ENCODE measurements at regions not wholly inside any gene's neighbourhood (a gene's known extent, or its start where the extent isn't known, plus 50 kb on each side); places are given as distances from the start of the nearest gene placed in this dataset.
"Not testable (repeated sequence)": the region's sequence is repeated elsewhere in the genome, so short reads cannot be mapped to it uniquely, and the experiment has no call there.

DNA sequence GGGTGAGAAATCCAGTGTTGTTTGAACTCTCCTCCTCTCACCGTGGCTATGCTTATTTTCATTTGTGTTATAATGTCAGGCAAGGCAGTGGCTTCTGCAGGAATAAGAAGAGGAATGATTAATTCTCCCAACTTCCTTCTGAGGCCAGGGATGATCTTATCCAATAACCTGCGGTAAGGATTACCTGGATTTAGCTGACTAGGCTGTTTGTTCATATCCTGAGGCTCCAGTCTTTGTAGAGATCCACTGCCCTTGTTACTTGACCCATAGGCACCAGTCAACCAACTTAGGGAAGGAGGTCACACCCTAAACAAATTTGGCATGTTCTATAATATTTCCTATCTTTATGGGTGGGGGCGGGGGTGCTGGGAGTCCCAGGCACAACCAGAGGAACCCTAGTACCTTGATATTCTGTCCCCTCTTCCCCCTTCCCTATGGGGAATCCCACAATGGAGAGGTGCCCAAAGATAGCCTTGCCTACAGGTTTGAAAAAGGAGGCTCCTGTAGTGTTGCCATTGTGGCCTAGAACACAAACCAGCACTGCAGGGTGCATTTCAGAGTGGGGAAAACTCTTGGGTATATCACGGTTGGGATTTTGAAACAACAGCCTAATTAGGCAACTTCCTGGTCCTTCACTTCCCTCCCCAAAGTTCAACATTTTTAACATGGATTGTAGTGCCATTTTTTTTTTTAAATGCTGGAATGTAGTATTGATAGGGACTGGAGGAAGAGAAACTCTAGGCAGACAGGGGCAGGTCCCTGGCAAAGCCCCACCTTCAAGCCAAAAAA lies 977.5 kb upstream of the SPRY2 start:
- DNase-seq: no peak

DNA sequence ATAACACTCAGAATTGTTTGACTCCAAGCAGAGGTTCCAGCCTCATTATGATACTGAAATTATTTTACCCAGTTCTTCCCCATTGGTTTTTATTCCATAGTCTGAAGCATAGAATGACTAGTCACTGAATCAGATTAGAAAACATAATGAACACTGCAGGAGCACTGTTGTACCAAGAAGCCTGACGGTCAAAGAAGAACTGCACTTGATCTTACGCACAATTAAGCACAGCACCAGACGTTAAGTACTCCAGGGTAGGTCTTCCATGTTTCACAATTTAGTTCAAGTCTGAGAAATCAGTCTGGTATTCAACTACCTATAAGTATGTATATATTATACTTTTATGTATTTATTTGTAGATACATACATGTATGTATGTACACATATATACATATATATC lies 973.5 kb upstream of the SPRY2 start:
- no peak for DNase-seq

DNA sequence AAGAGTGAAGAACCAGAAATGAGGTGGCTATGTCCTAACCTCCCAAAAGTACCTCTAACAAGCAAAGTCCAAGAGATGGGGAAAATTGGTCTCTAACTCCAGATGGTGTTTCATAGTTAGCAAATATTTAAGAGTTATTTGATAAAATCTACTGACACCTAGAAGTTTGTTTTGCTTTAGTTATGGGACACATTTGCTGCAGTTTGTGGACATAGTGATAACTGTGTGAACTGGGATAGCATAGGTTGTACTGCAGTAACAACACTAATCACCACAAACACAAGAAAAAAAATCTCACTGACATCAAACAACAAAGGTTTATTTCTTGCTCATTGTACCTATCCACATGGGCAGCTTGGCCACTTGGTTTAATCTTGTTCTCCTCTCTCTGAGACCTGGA lies 965.0 kb upstream of the SPRY2 start:
- no peak for DNase-seq

DNA sequence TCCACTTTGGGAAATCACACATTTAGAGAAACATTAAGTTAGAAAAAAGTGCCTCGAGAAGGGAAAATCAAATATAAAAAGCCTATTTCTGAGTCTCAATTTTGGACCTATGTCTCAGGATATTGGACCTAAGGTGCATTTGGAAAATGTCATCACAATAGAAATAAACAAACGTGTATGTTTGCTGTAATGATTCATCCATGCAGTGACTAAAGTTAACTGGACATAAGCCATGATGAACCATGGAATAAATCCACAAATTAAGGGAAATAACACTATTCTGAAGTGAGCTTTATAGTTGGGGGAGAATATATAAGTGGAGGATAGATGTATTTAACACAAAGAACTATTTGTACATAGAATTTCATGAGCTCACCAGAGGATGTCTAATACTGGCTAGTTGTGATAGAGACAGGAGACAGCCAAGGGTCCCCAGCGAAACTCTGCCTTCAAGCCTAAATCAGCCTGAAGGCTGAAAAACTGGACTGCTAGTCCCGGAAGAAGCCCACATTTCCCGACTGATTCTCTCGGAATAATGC lies 963.3 kb upstream of the SPRY2 start:
- DNase-seq: no peak

DNA sequence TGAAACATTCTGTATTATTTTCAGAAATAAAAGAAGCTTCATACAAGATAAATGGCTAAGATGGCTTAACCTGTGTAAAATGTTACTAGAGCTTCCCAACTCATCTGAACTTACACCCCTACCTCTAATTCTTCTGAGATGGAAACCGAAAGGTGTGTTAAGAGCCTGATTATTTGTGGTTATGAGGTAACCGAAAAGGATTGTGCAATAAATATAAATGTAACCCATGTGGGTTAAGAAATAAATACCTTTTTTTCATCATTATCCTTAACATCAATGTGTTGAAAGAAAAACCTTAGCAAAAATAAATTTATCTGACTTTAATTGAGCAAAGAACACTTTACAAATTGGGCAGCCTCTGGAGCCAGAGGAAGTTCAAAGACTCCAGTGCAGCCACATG lies 961.8 kb upstream of the SPRY2 start:
- DNase-seq: no peak

DNA sequence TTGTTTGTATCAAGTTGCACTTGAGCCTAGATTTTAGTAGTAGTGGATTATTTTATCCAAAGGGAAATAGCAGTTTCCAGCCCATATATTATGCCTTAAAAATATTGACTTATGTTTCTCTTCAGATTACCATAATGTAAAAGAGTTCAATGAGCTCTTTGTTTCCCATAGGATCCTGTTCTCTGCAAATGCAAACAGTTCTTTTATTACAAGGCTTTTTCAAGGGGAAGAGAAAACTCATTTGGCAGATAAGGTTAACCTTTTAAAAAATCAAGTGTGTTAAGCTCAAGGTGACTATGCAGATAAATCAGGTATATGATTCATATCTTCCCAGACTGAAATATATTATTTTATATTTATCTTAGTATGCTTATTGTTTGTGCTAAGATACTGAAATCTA lies 961.2 kb upstream of the SPRY2 start:
- no peak for DNase-seq

DNA sequence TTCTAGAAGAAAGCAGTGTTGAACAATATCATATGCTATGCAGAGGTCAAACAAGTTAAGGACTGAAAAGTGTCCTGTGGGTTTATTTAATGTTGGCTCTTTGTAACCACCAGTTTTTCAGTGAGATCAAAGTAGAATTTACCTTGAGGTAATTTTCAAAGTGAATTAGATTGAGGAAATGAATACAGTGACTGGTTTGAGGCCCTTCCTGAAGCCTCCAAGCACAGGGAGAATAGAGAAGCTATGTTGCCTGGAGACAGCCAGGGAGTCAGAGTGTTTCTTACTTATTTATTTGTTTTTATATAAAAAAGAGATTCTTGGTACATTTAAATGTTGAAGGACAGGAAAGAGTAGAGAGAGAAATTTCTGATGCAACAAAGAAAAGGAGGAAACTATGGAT lies 954.3 kb upstream of the SPRY2 start:
- no peak for DNase-seq

DNA sequence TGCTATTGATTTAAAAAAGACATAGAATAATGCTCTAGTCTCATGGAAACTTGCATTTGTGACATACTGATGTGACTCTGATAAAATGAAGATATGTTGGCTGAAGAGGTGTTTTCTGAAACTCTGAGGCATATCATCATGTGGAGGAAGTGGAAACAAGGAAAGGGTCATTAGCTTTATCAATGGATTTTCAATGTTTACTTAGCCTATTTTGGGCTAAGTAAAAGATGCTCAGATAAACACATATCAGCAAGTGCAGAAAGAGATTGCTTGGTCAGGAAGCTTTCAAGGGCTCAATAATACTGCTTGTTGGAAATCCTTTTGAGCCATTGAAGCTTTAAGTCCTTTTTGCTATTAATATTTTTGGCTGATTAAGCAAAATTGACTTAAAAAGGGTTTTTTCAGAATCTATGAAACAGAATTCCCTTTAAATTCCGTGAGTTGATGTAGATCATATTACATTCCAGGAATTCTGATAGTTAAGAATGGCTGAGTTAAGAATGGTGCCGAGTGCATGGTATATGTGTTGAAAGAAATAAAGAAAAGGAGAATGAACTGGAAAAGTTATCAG lies 952.8 kb upstream of the SPRY2 start:
- DNase-seq: no peak

DNA sequence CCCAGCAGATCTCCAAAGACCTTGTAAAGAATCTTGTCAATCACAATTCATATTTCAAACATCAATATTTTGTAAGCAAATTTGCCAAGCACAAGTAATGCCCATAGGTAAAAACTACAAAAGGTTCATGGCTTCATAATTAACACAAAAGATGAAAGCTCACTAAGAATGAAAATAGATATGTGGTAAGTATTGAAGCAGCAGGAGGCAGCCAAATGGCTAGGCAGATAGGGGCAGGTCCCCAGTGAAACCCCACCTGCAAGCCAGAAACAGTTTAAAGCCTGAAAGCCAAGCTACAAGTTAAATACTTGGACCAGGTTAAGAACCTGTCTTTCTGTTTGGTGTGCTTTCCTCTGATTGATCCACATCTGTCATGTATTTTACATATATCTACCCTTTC lies 942.6 kb upstream of the SPRY2 start:
- DNase-seq: no peak

DNA sequence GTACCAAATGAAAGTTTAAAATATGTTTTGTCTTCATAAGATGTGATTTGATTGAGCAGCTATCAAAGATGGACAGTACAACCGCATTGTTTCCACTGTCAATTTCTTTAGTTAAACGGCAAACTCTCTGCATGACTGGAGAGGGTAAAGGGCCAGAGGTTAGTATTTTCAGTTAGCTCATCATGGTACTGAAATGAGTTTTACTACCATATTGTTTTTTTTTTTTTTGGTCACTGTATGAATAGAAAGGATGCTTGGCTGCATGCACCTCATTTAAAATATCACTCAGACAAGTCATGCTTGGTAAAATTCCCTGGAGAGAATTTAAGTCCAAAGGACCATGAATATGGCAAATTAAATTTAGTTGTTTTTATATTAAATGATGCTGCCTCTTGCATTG lies 942.1 kb upstream of the SPRY2 start:
- no peak for DNase-seq

DNA sequence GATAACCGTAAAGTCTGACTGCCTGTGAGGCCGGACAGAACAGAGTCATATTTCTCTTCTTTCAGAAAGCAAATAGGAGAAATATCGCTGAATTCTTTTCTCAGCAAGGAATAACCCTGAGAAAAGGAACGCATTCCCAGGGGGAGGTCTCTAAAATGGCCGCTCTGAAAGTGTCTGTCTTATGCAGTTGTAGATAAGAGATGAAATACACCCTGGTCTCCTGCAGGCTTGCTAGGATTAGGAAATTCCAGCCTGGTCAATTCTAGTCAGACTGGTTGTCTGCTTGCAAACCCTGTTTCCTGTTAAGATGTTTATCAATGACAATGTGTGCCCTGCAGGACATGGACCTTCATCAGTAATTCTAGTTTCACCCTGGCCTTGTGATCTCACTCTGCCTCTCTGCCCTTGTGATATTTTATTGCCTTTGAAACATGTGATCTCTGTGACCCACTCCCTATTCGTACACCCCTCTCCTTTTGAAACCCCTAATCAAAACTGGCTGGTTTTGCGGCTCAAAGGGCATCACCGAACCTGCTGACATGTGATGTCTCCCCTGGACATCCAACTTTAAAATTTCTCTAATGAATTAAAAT lies 934.8 kb upstream of the SPRY2 start:
- DNase-seq: no peak

DNA sequence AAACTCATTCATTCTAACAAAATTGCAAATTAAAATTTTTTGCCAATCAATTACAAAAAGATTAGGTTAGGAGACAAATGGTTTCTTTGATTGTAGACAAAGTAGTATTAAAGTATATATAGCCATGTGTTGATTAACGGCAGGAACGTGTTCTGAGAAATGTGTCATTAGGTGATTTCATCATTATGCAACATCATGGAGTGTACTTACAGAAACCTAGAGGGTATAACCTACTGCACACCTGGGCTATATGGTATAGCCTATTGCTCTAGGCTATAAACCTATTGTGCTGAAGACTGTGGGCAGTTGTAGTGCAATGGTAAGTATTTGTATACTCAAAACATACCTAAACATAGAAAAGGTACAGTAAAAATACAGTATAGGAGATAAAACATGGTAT lies 906.8 kb upstream of the SPRY2 start:
- no peak for DNase-seq

DNA sequence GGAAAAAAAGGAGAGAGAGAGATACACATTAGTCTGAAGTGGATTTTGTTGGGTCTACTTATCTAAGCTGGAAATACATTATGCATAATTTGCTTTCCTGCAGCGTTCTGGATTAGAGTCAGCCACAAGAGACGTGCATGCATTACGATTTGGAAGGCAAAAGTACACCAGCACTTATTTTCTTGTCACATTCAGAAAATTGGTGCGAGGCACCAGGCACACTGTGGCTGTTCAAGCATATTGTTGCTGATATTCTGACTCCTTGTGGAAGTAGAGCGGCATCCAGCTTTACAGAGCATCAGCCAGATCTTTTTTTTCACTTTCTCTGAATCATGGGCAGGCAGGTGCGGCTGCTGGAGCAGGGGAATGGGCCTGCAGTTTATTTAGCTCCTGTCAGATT lies 905.6 kb upstream of the SPRY2 start:
- DNase-seq: no peak

DNA sequence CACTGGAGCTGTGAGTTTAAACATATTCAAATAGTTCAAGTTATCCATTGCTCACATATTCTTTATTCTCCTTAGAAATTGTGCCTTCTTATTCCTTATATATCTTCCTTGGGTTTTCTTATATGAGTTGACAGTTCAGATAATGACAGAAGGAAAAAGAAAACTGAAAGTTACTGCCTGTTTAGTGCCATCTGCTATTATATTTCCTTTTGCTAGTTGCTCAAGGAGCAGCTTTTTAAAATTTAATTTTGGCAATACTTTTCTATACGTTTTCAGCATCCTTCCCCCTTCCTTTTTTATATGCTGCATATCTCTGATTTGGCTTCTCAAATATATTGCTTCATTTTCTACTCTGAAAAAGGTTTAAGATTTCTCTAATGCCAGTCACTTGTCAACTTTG lies 903.1 kb upstream of the SPRY2 start:
- no peak for DNase-seq

DNA sequence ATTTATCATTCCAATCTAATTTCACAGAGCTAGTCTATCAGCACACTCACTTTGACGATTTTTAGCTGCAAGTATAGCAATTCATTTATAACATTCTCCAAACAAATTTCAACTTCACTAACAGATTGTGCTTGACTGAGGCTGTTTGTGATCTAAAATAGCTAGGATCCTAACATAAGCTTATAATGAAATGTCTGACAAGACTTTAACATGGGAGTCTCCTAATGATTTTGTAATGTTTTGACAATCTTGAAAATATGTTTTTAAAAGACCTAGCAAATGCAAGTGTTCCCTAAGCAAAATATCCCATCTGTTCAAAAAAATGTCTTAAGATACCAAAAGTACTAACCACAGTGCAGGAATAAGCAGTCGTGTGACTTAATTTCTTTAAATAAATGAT lies 889.5 kb upstream of the SPRY2 start:
- DNase-seq: no peak

DNA sequence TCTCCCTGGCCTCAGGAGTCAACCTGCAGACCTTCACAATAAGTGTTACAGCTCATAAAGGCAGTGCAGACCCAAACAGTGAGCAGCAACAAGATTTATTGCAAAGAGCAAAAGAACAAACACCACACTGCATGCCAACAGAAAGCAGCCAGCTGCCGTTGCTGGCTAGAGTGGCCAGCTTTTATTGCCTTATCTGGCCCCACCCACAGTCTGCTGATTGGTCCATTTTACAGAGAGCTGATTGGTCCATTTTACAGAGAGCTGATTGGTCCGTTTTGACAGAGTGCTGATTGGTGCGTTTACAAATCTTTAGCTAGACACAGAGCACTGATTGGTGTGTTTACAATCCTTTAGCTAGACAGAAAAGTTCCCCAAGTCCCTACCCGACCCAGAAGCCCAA lies 885.9 kb upstream of the SPRY2 start:
- DNase-seq: not testable (repeated sequence)

DNA sequence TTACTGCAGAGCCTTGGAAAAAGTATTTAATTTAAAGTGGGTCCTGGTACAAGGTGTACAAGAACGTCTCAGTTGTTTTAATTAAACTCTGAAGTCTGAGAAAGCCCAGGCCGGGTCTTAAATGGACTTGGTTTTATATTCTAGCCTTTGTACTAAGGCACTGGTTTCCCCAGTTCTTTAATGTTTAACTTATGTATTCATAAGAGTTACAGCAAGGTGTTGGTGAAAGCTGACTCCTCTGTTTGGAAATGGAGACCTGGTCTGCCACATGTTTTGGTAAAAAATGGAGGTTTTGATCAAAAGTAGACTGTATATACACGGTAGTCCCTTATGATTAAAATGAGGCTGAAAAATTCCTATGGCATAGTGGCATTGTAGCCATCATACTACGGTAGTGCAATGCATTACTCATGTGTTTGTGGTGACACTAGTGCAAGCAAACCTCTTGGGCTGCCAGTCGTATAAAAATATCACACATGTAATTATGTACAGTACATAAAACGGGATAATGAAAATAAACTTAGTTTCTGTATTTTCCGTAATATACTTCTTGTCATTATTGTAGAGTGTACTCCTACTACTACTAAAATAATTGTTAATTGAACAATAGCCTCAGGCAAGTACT lies 883.4 kb upstream of the SPRY2 start:
- DNase-seq: no peak

DNA sequence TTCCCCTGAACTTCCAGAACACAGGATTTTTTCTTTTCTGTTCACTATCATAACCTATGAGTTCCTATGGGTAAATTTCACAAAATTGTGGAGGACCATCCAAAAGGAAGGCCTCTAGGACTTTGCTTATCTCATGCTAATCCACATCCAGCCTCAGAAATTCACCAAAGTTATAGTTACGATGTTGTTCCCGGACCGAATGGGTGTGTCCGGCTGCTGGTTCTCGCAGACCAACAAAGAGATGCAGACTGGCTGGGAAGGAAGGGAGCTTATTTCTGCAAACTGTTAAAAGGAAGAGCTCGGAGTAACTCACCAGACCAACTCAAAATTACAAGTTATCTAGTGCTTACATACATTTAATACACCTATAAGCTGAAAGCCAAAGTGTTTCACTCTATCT lies 882.9 kb upstream of the SPRY2 start:
- DNase-seq: no peak

DNA sequence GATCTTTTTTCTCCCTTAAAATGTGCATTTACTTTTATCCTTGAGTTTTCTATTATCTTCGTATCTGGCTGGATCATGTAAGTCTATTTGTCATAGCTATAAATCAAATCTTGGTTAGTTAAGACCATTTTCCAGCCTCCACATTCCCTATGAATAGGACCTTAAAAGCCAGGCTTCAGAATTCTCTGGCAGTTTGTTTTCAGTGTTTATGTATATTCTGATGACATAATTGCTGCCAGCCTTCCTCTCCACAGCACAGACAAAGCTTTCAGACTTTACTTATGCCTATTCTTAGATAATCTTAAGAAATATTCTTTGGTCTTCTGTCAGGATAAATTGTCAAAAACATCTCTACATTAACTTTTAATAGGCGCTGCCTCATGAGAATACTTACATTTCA lies 870.8 kb upstream of the SPRY2 start:
- DNase-seq: no peak

DNA sequence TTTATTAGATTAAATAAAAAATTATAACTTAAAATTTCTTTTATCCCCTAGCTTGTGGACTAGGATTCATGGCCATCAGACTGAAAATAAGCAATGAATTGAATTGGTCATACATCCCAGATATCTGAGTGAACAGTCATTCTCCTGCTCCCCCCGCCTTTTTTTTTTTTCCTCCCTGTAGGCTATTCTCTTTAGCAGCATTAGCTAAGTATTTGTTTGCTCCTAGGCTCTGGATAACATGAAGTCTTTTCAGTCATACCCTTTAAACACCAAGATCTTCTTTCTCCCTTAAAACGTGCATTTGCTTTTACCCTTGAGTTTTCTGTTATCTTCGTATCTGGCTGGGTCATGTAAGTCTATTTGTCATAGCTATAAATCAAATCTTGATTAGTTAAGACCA lies 866.7 kb upstream of the SPRY2 start:
- DNase-seq: no peak

DNA sequence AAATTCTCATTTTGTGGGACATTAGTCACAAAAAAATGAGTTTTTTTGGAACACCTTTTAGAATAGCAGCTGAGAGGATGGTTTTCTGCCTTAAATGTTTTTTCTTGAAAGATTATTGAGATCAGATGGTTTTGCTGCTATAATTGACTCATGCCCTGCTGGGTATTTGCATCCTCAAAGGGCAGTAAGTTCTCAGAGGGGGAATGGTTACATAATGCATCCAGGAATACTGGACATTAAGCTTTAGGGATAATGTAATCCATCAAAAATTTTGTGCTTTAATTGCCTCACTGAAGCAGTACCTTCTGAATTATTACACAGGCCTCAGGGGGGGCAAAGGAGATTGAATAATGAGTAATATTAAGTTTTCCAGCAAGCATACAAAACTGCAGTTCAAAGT lies 866.3 kb upstream of the SPRY2 start:
- DNase-seq: no peak

DNA sequence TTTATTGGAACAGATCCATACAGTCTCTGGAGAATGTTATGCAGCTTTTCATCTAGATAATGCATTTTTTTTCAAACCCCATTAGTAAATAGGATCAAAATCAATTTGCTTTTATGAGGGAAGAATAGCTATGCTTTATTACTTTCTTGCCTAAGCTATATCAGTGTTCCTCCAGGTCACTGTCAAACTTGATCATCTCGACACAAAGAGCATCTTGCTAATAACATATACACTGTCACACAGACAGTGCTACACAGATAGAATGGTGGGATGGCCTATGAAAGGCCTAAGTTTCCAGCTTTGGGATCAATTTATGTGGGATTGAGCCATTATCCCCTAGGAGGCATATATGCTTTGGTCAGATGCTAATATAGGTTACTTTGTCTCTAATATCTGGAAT lies 862.9 kb upstream of the SPRY2 start:
- no peak for DNase-seq

DNA sequence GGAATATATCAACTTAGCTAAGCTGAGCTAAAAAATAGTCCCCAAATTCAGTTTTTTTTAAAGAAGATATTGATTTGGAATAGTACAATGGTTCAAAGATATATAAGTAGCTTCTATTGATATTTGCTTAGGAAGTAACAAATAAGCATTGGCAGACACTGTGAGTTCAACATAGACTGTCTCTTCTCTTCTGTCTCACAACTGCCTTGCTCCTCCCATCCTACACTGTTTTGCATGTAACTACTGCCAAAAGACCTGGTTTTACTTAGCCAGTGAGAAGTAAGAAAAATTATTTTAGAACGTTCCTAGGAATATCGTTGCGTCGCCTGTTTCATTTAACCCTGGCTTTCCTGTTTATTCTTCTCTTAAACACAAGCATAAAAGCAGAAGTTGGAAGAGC lies 859.0 kb upstream of the SPRY2 start:
- no peak for DNase-seq

DNA sequence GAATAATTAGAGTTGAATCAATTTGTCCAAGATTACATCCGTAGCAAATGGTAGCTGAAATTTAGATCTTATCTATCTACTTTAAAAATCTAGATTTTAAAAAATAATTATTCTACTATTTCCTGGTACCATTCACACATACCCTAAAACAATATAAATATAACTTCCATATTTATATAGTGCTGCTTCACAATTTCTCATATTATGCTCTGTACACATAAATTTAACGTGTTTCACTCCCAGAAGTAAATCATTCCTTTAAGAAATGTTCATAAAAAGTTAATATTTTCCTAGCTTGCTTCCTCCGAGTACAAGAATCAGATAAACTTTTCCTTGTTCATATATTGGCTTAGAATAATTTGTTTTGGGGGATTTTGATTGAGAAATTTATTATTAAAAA lies 857.0 kb upstream of the SPRY2 start:
- DNase-seq: no peak

Data from CD4-positive, alpha-beta T cell treated with Interleukin-15 for 1 hour (primary cell).